ENCODE measurements at regions not wholly inside any gene's neighbourhood (a gene's known extent, or its start where the extent isn't known, plus 50 kb on each side); places are given as distances from the start of the nearest gene placed in this dataset.

DNA sequence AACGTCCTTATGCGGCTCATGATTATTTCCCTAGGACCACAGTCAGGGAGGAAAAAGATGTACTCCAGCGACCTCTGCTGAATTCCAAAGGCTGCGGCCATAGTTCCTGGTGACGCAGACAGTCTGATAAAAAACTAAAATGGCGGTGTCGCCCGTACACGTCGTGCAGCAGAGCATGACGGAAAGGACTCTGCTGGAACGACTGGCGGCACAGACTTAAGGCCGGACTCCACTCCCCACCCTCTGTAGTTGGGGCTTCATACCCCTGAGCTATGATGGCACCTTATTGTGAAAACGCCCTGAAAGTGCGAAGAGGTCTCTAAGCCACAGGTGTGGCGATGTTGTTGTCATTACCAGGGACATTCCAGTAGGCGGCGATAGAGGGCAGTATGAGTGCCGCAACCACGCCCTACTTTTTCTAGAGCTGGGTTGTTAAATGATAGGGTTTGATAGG lies 90.0 kb upstream of the EDA2R start:
- peak; percentile 39 for DNase-seq (ENCODE audit: low read depth, low spot score)
- Histone ChIP-seq H3K27ac (ENCODE audit: insufficient read depth, low read depth, low read length) (peak overlapping the region; percentile 22), H3K27me3 (ENCODE audit: control insufficient read depth in 2 of 2, insufficient read depth in 2 of 2, low read length in 2 of 2) (no peaks in the 10 kb centered on the region)

DNA sequence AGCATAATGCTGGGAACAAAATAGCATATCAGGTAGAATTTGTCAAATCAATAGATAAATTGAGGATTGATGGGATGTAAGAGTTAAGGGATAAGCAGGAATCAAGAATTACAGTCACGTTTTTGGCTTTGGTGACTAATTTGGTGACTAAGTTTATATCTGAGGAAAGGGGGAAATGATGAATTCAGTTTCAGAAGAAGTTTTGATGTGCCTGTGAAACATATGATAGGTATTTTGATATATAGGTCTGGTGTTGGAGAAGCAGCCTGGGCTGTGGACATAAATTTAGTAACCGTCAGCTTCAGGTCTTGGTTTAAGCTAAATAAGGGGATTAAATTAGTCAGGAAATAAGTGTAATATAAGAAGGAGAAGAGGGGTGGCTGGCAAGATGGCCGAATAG lies 79.0 kb upstream of the EDA2R start:
- no TSS peak for BruUV-seq (replicated peaks)
- no peak for FAIRE-seq

More for the DNA sequence above, 90.0 kb upstream of the EDA2R start:
- no peak for TF ChIP-seq MYC (IDR thresholded peaks at IDR 0.05; ENCODE audit: low read depth, low read length)
- TF ChIP-seq, protein P1, sequence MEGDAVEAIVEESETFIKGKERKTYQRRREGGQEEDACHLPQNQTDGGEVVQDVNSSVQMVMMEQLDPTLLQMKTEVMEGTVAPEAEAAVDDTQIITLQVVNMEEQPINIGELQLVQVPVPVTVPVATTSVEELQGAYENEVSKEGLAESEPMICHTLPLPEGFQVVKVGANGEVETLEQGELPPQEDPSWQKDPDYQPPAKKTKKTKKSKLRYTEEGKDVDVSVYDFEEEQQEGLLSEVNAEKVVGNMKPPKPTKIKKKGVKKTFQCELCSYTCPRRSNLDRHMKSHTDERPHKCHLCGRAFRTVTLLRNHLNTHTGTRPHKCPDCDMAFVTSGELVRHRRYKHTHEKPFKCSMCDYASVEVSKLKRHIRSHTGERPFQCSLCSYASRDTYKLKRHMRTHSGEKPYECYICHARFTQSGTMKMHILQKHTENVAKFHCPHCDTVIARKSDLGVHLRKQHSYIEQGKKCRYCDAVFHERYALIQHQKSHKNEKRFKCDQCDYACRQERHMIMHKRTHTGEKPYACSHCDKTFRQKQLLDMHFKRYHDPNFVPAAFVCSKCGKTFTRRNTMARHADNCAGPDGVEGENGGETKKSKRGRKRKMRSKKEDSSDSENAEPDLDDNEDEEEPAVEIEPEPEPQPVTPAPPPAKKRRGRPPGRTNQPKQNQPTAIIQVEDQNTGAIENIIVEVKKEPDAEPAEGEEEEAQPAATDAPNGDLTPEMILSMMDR (IDR thresholded peaks at IDR 0.05; ENCODE audit: extremely low read depth in 1 of 2, insufficient read depth in 1 of 2, low read depth in 1 of 2, low read length in 2 of 2), result peak; percentile 45 to 55
- peak; percentile 65 for FAIRE-seq
- Histone ChIP-seq H4K20me1 (replicated peaks; ENCODE audit: control insufficient read depth, extremely low read depth, insufficient read depth, low read length) (no peaks in the 10 kb centered on the region), H3K36me3 (ENCODE audit: control insufficient read depth in 2 of 2, extremely low read depth in 1 of 2, insufficient read depth in 2 of 2, low read length in 2 of 2) (no peaks in the 10 kb centered on the region), H3K79me2 (ENCODE audit: control insufficient read depth, insufficient read depth, low read length) (no peaks in the 10 kb centered on the region), H3K9me3 (replicated peaks; ENCODE audit: control insufficient read depth, insufficient read depth, low read length) (no peaks in the 10 kb centered on the region), H2AFZ (ENCODE audit: low read depth, low read length) (peak overlapping the region; percentile 99), H3K4me1 (ENCODE audit: control insufficient read depth, extremely low read depth, insufficient read depth, low read length) (no peaks in the 10 kb centered on the region), H3K4me2 (ENCODE audit: insufficient read depth, low read length) (peak overlapping the region; percentile 46), H3K9ac (replicated peaks; ENCODE audit: extremely low read depth, insufficient read depth, low read length) (peak overlapping the region; percentile 57), H3K4me3 (replicated peaks in 1 of 3; ENCODE audit: insufficient read depth in 1 of 3, low read depth in 1 of 3, low read length in 3 of 3) (peak overlapping the region; percentile 28 to 74 (median 40)), H3K9me1 (replicated peaks; ENCODE audit: control insufficient read depth, extremely low read depth, insufficient read depth, low read length) (no peaks in the 10 kb centered on the region)
- ChIA-PET CTCF (interaction anchor here (0.8 to 1.0 kb wide), 2 partner anchors 176 to 1418 kb away, joined by 3 to 12 read pairs; no protein-coding TSS in a partner anchor), POLR2A (no interaction called here)
- BruUV-seq (replicated peaks), result no TSS peak
- intact Hi-C loops (cut with micrococcal nuclease) (loop anchor here (1.0 kb wide), 1 partner anchor 1147 kb away; no protein-coding TSS in a partner anchor), dilution Hi-C loops (cut with MboI; ENCODE audit: extremely low pct_ligation_motif_present, low sequenced_read_pairs) (no loop called here)

More for the DNA sequence above, 79.0 kb upstream of the EDA2R start:
- ChIA-PET POLR2A (no interaction called here), CTCF (no interaction called here)
- Histone ChIP-seq H4K20me1 (replicated peaks; ENCODE audit: control insufficient read depth, extremely low read depth, insufficient read depth, low read length) (no peaks in the 10 kb centered on the region), H3K79me2 (ENCODE audit: control insufficient read depth, insufficient read depth, low read length) (no peaks in the 10 kb centered on the region), H3K36me3 (ENCODE audit: control insufficient read depth in 2 of 2, extremely low read depth in 1 of 2, insufficient read depth in 2 of 2, low read length in 2 of 2) (no peaks in the 10 kb centered on the region), H3K4me1 (ENCODE audit: control insufficient read depth, extremely low read depth, insufficient read depth, low read length) (no peaks in the 10 kb centered on the region), H3K9ac (replicated peaks; ENCODE audit: extremely low read depth, insufficient read depth, low read length) (no peak overlapping the region), H3K9me1 (replicated peaks; ENCODE audit: control insufficient read depth, extremely low read depth, insufficient read depth, low read length) (no peaks in the 10 kb centered on the region), H2AFZ (ENCODE audit: low read depth, low read length) (no peak overlapping the region), H3K4me2 (ENCODE audit: insufficient read depth, low read length) (no peak overlapping the region), H3K27me3 (ENCODE audit: control insufficient read depth in 2 of 2, insufficient read depth in 2 of 2, low read length in 2 of 2) (no peaks in the 10 kb centered on the region), H3K27ac (ENCODE audit: insufficient read depth, low read depth, low read length) (no peak overlapping the region), H3K9me3 (replicated peaks; ENCODE audit: control insufficient read depth, insufficient read depth, low read length) (no peaks in the 10 kb centered on the region), H3K4me3 (replicated peaks in 1 of 3; ENCODE audit: insufficient read depth in 1 of 3, low read depth in 1 of 3, low read length in 3 of 3) (no peak overlapping the region)
- intact Hi-C loops (cut with micrococcal nuclease), result no loop called here
- dilution Hi-C loops (cut with MboI; ENCODE audit: extremely low pct_ligation_motif_present, low sequenced_read_pairs), result no loop called here
- TF ChIP-seq MYC (IDR thresholded peaks at IDR 0.05; ENCODE audit: low read depth, low read length), result no peak
- no peak for TF ChIP-seq EZH2 (IDR thresholded peaks at IDR 0.05; ENCODE audit: borderline replicate concordance, low read depth, low read length, severe bottlenecking)
- no peak for TF ChIP-seq JUN (IDR thresholded peaks at IDR 0.05; ENCODE audit: borderline replicate concordance, insufficient read depth, insufficient read length, low read depth)
- TF ChIP-seq POLR2AphosphoS5 (IDR thresholded peaks at IDR 0.05; ENCODE audit: insufficient read depth, low read depth, low read length), result no peak
- TF ChIP-seq POLR2A (IDR thresholded peaks at IDR 0.05; ENCODE audit: low read depth, low read length), result no peak
- DNase-seq (ENCODE audit: low read depth, low spot score), result no peak
